ENCODE measurements at regions not wholly inside any gene's neighbourhood (a gene's known extent, or its start where the extent isn't known, plus 50 kb on each side); places are given as distances from the start of the nearest gene placed in this dataset.
"Not testable (repeated sequence)": the region's sequence is repeated elsewhere in the genome, so short reads cannot be mapped to it uniquely, and the experiment has no call there.

- no peak for DNase-seq (ENCODE audit: low spot score)
Observed at GRCh38 chr2:78710632-78711375, 314.7 kb upstream of the REG3G start.

- DNase-seq (ENCODE audit: low spot score) = no peak
Observed at GRCh38 chr2:78715293-78715692, 310.2 kb upstream of the REG3G start.

GRCh38 chr2:78718024-78718423 is 307.5 kb upstream of the REG3G start:
- no peak for DNase-seq (ENCODE audit: low spot score)

DNA sequence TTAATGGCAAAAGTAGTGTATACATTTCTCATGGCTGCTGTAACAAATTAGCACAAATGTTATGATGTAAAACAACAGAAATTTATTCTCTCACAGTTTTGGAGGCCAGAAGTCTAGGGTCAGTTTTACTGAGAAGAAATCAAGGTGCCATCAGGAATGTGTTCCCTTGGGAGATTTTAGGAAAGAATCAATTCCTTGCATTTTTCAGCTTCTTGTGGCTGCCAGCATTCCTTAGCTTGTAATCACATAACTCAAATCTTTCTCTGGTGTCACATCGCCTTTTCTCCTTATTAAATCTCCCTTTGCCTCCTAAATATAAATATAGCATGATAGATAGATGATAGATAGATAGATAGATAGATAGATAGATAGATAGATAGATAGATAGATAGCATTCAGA is 307.0 kb upstream of the REG3G start:
- no peak for DNase-seq (ENCODE audit: low spot score)

GRCh38 chr2:78721355-78722033 is 304.0 kb upstream of the REG3G start:
- DNase-seq (ENCODE audit: low spot score) = no peak

GRCh38 chr2:78734221-78734620 is 291.3 kb upstream of the REG3G start:
- no peak for DNase-seq (ENCODE audit: low spot score)

DNA sequence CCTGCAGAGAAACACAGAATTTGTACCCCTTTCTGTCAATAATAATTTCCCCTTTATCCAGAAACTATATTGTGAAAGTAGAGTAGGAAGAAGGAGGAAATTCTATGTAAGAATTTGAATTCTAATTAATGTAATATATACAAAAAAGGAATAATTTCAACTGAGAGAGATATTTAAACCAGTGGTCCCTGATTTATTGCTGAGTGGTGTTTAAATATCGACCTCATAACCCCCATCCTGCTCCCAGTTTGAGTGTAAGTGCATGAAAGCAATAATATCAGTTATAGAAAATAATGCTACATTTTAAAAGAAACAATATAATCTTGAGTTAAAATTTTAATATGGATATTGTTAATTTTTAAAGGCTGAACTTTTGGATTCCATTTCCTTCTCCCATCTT is 286.2 kb upstream of the REG3G start:
- DNase-seq (ENCODE audit: low spot score) = no peak

DNA sequence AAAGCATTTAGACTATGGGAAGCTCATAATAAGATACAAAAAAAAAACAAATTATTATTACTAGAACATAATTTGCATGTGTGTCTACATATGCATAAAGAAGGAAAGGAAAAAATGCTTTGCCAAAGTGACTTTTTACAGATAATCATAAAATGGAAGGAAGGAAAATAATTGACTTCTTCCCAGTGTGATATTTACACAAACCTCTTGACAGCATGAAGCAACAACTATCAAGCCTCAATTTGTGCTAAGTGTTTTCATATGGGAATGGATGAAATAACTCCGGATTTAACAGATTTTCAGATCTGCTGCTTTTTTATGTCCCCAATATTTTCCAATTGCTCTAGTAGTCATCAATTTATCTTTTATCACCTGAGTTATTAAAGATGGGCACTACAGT is 275.9 kb upstream of the REG3G start:
- DNase-seq (ENCODE audit: low spot score) = no peak

- DNase-seq (ENCODE audit: low spot score) = no peak
Observed at GRCh38 chr2:78750219-78750618, 275.3 kb upstream of the REG3G start.

GRCh38 chr2:78754930-78755329 is 270.6 kb upstream of the REG3G start:
- DNase-seq (ENCODE audit: low spot score) = no peak

GRCh38 chr2:78757191-78757590 is 268.3 kb upstream of the REG3G start:
- DNase-seq (ENCODE audit: low spot score) = no peak

DNA sequence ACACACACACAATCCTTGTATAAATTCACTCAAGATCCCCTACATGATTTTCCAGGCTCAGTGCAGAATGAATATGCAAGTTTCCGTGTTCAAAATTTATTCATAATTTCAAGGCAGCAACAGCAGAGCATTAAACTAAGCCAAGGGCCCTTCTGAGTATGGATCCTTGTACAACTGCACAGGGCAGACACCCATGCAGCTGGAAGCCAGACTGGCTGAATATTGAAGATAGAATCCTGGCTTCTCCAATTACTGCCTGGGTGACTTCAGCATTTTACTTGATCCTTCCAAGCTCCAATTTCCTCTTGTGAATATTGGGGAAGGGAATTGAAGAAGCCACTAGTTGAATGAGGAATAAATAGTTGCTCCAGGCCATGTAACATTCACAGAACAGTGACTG is 267.9 kb upstream of the REG3G start:
- no peak for DNase-seq (ENCODE audit: low spot score)

DNA sequence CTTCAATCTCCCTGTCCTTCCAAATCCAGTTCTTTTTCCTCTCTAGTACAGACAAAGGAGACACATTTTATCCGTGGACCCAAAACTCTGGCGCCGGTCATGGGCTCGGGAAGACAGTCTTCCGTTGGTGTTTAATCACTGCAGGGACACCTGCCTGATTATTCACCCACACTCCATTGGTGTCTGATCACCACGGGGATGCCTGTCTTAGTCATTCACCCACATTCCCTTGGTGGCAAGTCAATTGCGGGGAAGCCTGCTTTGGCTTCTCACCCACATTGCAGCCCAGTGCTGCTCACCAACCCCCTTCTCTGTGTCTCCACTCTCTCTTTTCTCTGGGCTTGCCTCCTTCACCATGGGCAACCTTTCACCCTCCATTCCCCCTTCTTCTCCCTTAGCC is 266.7 kb upstream of the REG3G start:
- not testable (repeated sequence) for DNase-seq (ENCODE audit: low spot score)

GRCh38 chr2:78766459-78766858 is 259.0 kb upstream of the REG3G start:
- no peak for DNase-seq (ENCODE audit: low spot score)

DNA sequence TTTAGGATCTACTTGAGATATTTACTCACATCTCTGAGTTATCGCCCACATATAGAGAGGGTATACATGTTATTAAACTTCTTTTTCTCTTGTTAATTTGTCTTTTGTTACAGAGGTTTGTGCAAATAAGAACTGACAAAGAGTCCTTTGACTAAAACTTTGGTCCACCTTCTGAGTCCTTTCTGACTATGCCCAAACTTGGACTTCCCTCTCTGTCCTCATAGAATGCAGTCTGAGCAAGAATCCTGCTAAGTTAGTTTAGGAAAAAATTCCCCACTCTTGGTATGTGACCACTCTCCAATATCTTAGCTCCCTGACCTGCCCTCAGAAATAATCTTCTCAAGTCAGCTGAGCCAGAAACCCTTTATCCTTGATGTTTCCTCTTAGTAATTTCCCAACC is 257.5 kb upstream of the REG3G start:
- no peak for DNase-seq (ENCODE audit: low spot score)

DNA sequence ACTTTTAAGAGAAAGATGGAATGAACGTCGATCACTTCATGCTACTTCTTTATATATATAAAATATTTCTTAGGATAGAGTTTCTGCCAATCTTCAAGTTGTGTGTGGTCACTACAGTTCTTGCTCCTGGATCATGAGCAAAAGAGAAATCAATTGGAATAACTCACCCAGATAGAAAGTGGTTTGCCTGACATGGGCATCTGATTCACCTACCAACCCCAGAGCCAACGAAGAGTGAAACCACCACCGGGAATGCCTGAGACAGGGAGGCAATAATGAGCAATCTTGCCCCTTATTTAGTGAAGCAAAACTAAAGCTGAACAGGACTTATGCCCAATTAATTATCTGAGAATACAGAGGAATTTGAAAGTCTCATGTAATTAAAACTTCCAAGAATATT is 250.2 kb upstream of the REG3G start:
- DNase-seq (ENCODE audit: low spot score) = no peak

GRCh38 chr2:78778756-78779510 is 246.6 kb upstream of the REG3G start:
- no peak for DNase-seq (ENCODE audit: low spot score)

- DNase-seq (ENCODE audit: low spot score) = no peak
Observed at GRCh38 chr2:78779761-78780160, 245.7 kb upstream of the REG3G start.

GRCh38 chr2:78780256-78780655 is 245.2 kb upstream of the REG3G start:
- DNase-seq (ENCODE audit: low spot score) = no peak

DNA sequence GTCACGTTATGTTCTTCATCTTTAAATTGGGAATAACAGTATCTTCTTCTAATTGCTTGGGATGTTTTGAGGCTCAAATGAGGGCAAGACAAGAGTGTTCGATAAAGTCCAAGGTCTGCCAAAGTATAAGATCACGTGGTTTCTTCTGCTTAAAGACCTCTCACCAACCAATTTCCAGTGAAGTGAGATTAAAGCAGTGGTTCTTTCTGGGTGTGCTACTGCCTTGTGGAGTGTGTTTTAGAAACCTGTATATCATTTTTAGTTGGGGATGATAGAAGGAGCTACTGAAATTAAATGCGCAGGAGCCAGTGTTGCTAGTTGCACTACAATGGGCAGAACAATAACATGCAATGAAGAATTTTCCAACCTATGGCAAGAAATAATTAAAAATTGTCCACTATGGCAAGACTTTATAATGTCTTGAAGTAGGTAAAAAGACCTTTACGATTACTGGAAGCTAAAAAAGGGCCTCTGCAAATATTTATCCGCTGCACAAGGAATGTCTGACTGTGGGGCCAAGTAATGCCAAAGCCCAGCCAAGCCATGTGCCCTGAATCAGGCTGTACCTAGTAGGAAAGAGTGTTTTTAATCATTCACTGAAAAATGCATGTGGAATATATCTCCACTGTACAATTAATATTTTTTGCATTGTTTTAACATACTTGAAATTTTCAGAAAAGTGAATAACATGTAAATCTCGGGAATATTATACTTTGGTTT is 244.5 kb upstream of the REG3G start:
- DNase-seq (ENCODE audit: low spot score) = no peak

GRCh38 chr2:78782196-78782595 is 243.3 kb upstream of the REG3G start:
- no peak for DNase-seq (ENCODE audit: low spot score)

DNA sequence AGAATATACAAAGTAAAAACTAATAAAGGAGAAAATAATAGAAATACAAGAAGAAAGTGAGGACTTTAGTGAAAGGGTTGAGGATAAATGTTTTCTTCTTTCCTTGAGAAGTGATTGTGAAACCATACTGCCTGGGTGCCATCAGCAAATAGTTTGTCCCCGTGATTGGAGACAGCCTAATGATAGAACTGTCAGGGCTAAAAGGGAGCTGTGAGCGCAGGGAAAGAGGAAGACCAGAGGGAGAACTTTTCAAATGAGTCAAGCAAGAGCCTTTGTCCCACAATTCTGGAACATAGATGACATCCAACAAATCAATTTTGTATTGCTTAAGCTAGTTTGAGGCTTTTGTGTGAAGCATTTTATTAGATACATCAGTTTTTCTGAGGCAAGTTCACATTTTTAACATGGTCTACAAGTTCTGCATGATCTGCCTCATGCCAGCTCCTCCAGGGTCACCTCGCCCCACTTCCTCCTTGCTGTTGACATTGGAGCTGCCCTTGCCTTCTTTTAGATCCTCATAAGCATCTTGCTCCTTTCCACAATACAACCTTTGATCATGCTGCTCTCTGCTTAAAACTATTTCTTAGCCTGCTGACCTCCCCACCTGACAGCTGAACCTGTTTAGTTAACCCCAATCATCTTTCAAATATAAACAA is 213.4 kb upstream of the REG3G start:
- DNase-seq (ENCODE audit: low spot score) = no peak
